DMS53 (cell line): ENCODE measurements at regions not wholly inside any gene's neighbourhood (a gene's known extent, or its start where the extent isn't known, plus 50 kb on each side); places are given as distances from the start of the nearest gene placed in this dataset.

Experiments
- DNase-seq: peaks from one replicate; lab custom pipeline; 2025; lab: John Stamatoyannopoulos, UW

DNA sequence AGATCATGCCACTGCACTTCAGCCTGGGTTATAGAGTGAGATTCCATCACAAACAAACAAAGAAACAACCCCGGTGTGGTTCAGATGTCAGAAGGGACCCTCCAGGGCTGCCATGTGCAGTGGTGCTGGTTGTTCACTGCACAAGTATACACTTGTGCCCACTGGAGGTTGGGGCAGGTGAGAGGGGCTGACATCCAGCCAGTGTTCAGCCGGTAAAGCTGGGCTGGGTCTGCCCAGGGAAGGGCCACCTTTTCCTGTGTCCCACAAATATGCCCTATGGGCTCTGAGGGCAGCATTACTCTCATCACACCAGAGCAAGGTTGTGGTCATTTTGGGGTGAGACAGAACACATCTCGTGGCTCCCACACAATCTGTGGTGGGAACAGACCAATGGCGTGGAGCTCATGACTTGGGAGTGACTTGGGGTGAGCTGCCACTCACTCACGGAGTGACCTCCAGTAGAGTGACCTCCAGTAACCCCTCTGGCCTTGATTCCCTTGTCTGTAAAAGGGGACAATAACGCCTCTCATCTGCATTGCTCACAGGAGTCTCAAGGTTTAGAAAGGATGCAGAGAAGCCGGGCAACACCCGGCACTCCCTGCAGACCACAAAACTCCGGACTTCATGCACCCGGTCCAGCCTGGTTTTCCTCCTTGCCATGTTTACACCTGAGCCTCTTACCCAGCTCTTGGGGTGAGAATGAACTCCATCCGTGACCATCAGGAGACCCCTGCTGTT lies 69.0 kb upstream of the VRK1 start:
- no peak for DNase-seq

DNA sequence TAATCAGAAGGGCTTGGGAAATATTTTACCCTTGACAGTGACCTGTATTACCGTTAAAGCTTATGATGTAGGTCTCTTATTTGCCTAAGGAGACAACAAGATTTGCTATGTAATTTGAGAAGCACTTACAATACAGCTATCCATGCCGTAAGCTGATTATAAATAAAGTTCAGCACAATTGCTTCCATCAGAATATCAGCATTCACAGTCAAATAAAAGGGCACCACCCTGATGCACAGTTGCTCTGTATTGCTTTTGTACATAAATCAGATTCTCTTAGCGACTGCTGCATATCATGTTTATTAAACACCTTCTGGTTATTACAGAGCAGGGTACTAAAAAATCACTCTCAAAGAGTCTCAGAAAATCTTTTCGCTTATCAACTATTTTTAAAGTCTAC lies 67.3 kb upstream of the VRK1 start:
- peak; percentile 59 for DNase-seq

DNA sequence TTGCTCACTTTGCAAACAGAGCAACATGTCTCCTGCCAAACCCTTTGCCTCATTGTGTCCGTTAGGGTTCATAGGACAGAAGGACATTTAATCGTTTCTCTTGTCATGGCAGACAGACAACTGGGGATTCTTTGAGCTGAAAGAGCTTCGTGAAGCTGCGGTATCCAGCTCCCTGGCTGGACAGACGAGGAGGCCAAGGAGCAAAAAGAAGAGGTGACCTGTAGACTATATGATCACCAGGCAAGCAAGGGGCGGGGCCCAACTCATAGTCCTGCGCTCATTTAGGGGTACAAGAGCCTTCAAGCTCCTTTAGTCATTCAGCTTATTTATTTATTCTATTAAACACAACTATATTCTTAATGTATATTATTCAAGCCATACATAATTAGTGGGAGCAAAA lies 66.8 kb upstream of the VRK1 start:
- no peak for DNase-seq

DNA sequence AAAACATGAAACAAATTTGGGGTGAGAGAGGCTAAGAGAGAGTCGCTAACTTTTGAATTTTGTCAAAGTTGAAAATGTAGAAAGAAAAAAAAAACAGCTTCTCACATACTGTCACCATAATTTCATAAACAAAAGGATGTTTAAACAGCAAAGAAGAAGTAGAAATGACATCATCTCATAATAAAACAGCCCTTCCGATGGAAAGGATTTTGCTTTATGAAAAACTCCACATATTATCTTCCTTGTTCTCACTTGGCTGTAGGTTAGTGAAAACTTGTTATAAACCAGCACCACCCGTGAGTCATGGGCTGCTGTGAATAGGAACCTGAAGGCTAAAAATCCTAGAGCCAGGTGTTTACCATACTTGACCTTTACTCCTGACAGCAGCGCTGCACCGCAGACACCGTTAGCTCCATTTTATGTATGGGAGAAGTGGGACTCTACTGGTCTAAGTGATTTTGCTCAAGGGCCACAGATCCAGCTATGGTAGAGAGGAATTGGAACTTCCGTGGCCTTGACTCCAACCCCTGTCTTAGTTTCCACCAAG lies 63.0 kb upstream of the VRK1 start:
- peak; percentile 89 for DNase-seq

DNA sequence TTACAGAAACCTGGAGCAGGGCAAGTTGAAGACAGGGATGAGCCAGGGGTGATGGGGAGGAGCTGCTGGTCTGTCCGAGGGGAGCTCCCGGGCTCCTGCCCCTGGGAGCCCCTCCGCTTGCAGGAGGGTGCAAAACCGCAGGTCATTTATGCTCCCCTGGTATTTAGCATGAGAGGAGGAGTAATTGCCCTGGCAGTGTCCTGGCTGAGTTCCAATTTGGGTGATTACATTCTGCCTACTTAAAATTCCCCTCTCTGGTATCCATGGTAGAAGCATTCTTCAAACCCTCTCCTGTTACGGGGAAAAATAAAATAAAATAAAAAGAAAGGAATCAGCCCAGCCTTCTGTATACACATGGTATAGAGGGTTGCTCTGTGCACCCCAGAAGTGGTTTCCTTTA lies 61.7 kb upstream of the VRK1 start:
- DNase-seq: peak; percentile 10

DNA sequence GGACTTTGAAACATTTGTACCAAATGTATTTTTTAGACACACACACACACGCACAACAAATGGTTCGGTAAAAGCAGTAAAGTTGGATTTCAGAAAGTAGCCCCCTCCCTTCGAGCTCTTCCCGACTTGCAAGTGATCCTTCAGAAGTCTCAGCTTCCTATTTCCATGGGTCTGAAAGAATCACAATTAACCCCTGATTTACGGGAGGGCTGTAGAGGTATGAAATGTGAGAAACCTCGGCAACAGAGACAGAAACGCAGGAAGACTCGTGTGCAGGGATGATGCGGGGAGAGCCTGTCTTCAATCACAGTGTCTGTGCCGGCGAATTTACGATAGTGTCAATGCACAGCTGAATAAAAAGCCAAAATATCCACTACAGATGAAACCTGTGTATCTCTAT lies 60.7 kb upstream of the VRK1 start:
- no peak for DNase-seq

DNA sequence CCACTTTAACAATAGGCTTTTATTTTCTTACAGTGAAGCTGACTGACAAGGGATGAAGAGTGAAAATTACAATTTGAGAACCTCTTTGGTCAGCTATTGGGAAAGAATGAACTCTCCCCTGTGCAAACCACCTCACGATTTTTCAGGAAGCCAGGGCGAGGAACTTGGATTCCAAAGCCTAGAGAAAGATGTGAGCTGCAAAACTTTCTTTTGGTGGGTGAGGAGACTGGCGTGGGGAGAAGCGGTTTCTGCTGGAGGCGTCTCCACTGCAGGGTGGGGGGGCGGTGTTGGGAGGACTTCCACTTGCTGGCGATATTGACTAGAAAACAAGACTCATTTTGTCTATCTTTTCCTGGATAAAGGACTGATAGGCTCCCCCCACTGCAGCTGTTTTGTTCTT lies 59.3 kb upstream of the VRK1 start:
- DNase-seq: no peak

DNA sequence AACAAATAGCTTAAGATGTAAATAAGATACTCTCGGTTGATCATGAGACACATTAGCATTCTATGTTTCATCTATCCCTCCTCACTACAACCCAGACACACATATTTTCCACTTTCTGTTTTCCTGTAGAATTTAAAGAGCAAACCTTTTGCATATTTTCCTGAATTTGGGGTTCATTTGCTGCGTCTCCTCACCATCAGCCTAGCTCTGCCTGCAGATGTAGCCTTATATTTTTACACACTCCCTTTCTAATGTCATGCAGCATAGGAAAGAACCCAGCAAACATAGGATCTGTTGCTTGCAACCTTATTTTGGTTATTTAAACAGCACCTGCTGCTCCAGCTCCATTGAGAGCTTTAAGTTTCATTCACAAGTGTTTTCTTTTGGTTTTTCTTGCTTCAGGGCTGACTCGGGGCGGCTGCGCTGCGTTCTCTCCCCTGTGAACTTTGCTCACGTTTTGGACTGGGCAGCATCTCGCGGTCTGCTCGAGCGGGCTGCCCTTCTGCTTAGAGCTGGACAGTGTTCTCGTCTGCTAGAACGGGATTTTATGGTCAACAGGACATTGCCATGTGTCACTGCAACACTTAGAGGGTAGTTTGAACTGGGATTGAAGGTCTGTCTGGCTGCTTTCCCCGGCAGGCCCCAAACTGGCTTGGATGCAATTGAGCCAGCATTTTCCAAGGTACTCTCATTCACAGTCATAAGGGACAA lies 57.8 kb upstream of the VRK1 start:
- DNase-seq: peak; percentile 5

DNA sequence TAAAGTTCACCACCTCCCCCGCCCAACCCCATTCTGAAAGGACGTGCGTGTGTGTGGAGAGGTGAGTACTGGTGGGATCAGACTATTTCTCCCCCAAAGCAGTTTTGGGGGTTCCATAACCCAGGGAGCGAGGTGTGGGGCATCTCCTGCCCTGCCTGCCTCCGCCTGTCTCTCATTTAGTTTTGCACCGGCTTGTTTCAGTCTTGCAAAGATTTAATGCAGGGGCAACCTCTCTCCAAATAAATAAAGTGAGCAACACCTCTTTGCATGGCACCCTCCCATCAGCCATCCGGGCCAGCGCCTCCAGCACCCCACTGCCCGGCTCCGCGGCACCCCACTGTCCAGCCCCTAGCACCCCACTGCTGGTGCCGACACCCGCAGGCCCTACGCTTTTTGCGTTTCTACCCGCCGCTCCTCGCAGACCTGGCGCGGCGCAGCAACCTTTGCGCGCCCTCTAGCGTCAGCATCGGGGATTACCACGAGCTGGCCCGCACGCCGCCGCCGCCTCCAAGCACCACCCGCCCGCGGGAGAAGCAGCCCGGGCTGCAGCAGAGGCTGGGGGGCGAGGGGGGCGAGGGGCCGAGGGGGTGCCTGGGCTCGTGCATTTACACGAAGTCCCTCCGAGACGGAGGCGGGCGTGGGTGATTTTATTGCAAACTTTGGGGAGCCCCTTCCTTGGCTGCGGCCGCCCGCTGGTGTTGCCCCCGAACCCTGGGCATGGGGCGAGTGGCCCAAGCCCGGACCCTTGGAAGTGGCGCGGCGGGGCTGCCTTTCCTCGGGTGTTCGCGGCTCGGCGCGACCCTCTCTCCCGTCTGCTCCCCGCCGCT lies 55.8 kb upstream of the VRK1 start:
- peak; percentile 37 for DNase-seq

DNA sequence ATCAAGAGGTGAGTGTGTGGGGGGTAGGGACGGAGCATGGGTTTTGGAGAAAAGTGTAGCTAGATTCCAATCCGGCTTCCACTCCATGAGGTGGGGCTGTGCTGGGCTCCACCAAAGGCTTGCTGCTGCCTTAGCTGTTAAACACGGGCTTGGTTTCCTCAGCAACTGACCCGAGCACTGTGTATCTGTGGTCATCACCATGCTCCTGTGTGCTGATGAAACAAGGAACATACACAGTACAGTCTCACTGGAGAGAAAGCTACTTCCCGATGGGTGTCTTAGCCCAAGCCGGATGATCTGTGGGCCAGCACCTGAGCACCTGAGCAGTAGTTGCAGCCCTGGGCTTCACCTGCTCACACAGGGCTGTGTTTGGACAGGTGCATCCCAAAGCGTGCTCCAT lies 52.9 kb upstream of the VRK1 start:
- DNase-seq: peak; percentile 16

DNA sequence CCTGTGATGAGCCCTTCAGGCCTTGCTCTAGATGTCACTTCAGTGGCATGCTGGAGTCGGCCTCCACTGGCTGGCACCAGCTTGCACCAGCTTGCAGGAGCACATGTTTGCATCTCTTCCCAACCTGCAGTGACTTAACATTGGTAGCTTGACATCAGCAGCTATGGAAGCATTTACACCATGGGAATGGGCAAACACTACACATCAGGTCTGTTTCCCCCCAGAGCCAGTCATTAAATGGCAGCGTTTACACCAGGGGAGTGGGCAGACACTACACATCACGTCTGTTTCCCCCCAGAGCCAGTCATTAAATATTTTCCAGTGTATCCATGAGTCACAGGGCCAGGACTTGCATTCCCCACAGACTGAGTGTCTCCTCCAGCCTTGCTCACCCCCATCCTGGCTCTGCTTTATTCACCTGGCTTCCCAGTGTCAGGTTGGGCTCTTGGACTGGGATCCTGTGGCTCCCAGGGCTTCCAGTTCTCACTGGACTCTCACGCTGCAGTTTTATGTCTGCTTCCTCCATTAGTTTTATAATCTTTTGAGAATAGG lies 51.6 kb upstream of the VRK1 start:
- no peak for DNase-seq

DNA sequence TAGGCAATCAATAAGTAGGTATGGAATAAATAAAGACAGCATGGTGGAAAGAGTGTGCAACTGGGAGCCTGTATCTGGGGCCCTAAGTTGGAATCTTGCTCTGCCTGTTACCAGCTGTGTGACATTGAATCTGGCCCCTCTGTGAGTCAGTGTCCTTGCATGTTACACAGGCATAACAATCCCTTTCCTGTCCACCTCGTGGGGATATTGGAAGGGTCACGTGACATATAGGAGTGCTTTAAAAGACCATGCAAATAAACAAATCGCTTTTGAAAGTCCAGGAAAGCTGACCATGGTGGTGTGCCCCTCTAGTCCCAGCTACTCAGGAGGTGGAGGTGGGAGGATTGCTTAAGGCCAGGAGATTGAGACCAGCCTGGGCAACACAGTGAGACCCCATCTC lies 51.1 kb upstream of the VRK1 start:
- peak; percentile 5 for DNase-seq

DNA sequence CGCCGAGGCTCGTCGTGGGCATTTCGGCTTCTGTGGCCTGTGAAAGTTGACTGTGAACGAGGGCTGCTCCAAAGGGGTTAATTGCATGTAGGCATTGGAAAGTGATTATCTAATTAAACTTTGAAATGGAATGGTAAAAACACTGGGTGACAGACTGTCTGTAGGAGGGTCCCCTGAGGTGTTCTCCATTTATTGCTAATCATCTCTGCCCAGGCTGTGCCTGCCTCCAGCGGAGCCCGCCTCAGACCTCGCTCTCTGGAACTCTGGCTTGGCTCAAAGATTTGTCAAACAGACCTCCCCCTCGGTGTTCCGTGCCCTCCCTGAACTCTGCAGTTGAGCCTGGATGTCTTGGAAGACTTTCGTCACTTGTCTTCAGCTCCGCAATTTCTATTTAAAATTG lies 50.2 kb upstream of the VRK1 start:
- no peak for DNase-seq
